ENCODE measurements at regions not wholly inside any gene's neighbourhood (a gene's known extent, or its start where the extent isn't known, plus 50 kb on each side); places are given as distances from the start of the nearest gene placed in this dataset.

- H3K4me1 ChIP-seq (ENCODE audit: low read depth) = no peaks in the 10 kb centered on the region
- ATAC-seq = no peak
- H3K4me3 ChIP-seq = no peak overlapping the region
- no peaks in the 10 kb centered on the region for H3K9me3 ChIP-seq
- intact Hi-C loops (cut with DNase I, micrococcal nuclease) = no loop called here
- H3K36me3 ChIP-seq (ENCODE audit: low read depth) = no peaks in the 10 kb centered on the region
- no peak for TF ChIP-seq CTCF (IDR thresholded peaks at IDR 0.05)
- DNase-seq = no peak
These were observed 166.5 kb downstream of the TFEC start for GRCh38 chr7:115864082-115864481.

- no peaks in the 10 kb centered on the region for H3K9me3 ChIP-seq
- H3K4me1 ChIP-seq (ENCODE audit: low read depth) = no peaks in the 10 kb centered on the region
- no peak for TF ChIP-seq CTCF (IDR thresholded peaks at IDR 0.05)
- no peak overlapping the region for H3K4me3 ChIP-seq
- intact Hi-C loops (cut with DNase I, micrococcal nuclease) = no loop called here
- H3K36me3 ChIP-seq (ENCODE audit: low read depth) = no peaks in the 10 kb centered on the region
- DNase-seq (no peak), ATAC-seq (no peak)
These were observed 179.3 kb downstream of the TFEC start for GRCh38 chr7:115851291-115851690.

- DNase-seq = no peak
- ATAC-seq = no peak
- Histone ChIP-seq H3K9me3 (no peaks in the 10 kb centered on the region), H3K36me3 (ENCODE audit: low read depth) (no peaks in the 10 kb centered on the region), H3K4me1 (ENCODE audit: low read depth) (no peaks in the 10 kb centered on the region), H3K4me3 (no peak overlapping the region)
- TF ChIP-seq CTCF (IDR thresholded peaks at IDR 0.05) = no peak
- intact Hi-C loops (cut with DNase I, micrococcal nuclease) = no loop called here
These were observed 179.8 kb downstream of the TFEC start for GRCh38 chr7:115850774-115851173.

GRCh38 chr7:115844857-115845256 is 185.7 kb downstream of the TFEC start:
- no peaks in the 10 kb centered on the region for H3K4me1 ChIP-seq (ENCODE audit: low read depth)
- DNase-seq (no peak), ATAC-seq (no peak)
- no peak for TF ChIP-seq CTCF (IDR thresholded peaks at IDR 0.05)
- no peaks in the 10 kb centered on the region for H3K36me3 ChIP-seq (ENCODE audit: low read depth)
- no peak overlapping the region for H3K4me3 ChIP-seq
- no peaks in the 10 kb centered on the region for H3K9me3 ChIP-seq
- intact Hi-C loops (cut with DNase I, micrococcal nuclease) = no loop called here

- no peak overlapping the region for H3K4me3 ChIP-seq
- no peaks in the 10 kb centered on the region for H3K36me3 ChIP-seq (ENCODE audit: low read depth)
- ATAC-seq (no peak), DNase-seq (no peak)
- intact Hi-C loops (cut with DNase I, micrococcal nuclease) = no loop called here
- H3K9me3 ChIP-seq = no peaks in the 10 kb centered on the region
- no peak for TF ChIP-seq CTCF (IDR thresholded peaks at IDR 0.05)
- no peaks in the 10 kb centered on the region for H3K4me1 ChIP-seq (ENCODE audit: low read depth)
These were observed 189.9 kb downstream of the TFEC start for GRCh38 chr7:115840702-115841101.

- Histone ChIP-seq H3K4me1 (ENCODE audit: low read depth) (no peaks in the 10 kb centered on the region), H3K4me3 (no peak overlapping the region), H3K9me3 (no peaks in the 10 kb centered on the region), H3K36me3 (ENCODE audit: low read depth) (no peaks in the 10 kb centered on the region)
- no peak for TF ChIP-seq CTCF (IDR thresholded peaks at IDR 0.05)
- ATAC-seq = no peak
- intact Hi-C loops (cut with DNase I, micrococcal nuclease) = no loop called here
- DNase-seq = no peak
These were observed 191.7 kb downstream of the TFEC start for GRCh38 chr7:115838829-115839228.
